SK-MEL-5 (cell line): ENCODE measurements at regions not wholly inside any gene's neighbourhood (a gene's known extent, or its start where the extent isn't known, plus 50 kb on each side); places are given as distances from the start of the nearest gene placed in this dataset.
"Not testable (repeated sequence)": the region's sequence is repeated elsewhere in the genome, so short reads cannot be mapped to it uniquely, and the experiment has no call there.

Source experiments
- DNase-seq: peaks from one replicate; pipeline ENCODE4 v3.0.0-alpha.2; 2016; ENCODE audit warnings: low read depth, low spot score
- in situ Hi-C: cut with HindIII; loops from 2 replicates; pipeline ENCODE4 v1.10.0; 2016; ENCODE audit warnings: low sequenced_read_pairs, high pct_unique_total_duplicates, low pct_unique_long_range_greater_than_20kb

DNA sequence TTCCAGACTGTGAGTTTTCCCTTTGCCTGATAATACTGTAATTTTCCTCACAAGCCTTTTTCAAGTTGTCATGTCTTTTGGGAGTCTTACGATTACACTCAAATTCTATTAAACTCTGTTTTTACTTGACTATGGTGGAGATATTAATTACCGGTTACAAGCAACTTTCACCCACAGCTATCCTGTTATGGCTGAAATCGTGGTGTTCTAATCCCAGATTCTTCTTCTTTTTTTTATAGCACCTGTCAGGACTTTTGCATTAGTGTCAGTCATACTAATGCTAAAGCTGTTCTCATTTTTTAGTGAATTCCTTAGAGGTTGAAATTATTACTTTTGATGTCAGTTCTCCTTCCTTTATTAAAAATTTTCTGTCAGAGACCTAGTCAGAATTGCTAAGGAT is 187.8 kb upstream of the CSNK1A1L start:
- DNase-seq, result no peak
- in situ Hi-C loops, result no loop called here

DNA sequence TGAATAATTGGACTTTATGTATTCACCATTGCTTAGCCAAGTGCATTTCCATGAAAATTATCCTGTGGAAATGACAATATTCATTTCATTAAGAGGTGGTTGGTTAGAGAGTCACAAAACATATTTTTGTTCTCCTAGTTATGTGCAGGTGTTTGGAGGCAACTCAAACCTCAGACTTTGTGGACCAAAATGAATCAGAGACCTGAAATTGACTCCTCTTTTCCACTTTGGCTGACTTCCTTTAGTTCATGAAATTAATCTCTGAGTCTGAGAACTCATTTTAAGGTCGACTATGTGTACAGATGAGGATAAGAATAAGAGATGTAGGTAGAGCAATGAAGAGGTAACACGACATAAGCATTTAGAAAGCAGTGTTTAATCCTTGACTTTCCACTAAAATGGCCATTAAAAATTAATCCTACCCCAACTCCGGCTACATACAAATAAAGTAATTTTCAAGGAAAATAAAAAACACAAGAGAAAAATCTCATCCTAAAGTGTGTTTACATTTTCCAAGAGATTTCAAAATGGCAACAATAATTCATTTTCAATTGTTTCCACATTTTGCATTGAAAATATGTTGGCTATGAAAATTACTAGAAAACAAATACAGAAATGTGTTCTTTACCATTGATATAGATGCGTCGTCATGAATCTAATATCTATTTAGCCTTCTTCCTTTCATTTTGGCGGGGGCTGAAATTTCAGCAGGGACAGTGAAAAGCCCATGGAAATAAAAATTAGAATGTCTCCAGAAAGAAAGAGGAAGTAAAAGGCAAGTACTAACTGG is 185.4 kb upstream of the CSNK1A1L start:
- in situ Hi-C loops, result no loop called here
- no peak for DNase-seq

DNA sequence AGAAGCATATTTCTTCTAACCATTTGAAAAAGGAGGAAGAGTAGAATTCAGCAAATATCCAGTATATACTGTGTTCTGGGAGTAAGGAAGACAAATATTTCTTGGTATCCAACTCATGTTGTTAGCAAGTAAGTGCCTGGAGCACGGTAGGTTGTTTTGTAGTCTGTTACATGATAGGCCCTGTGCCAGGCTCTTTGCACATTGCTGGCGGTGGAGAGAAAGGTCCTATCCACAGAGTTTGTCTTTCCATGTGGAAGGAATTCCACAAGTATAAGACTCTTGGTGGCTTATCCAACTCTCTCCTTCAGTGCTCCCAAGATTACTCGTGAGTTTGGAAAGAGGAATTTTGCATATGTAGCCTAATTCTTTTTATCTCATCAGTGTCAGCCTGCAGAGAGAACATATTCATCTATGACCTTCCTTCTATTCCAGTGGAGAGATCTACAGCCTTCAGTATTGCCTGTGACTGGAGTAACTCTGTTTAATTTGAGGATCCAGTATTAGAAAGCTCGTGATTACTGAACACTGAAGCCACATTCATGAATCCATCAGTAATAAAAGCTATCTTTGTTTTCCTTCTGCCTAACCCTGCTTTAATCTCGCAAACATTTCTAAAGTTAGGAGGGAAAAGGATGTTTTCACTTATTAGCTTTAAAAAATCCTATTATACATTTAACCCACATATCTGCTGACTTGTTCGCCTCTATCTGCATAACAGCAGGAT is 183.9 kb upstream of the CSNK1A1L start:
- DNase-seq, result peak; percentile 38
- in situ Hi-C loops, result no loop called here

DNA sequence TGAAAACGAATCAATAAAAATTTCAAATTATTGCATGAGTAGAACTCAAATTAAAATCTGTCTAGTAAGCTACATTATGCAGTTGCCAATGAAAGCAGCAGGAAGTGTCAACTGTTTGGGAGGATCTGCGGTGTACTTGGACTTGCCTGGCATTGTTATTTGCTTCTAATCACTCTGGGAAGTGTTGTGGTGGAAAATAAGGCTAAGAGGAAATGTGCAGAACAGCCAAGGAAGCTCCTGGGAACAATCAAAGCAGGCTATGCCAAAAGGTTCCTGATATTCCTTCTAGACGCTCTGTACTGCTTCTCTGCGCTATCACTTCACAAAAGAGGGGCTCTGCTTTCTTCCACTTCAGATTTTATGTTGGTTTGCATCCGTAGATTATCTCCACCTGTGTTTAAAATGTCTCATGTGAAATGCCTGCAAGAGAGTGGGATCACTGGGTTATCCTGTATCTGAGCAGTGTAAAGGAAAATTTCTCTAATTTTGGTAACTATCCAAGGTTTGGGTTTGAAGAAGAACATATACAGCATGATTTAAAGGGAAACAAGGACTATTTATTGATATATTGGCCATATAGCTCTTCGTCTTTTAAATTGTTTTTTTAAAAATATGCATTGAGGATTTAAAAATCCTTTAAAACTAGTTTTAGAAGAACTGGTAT is 182.7 kb upstream of the CSNK1A1L start:
- in situ Hi-C loops, result no loop called here
- DNase-seq, result no peak

DNA sequence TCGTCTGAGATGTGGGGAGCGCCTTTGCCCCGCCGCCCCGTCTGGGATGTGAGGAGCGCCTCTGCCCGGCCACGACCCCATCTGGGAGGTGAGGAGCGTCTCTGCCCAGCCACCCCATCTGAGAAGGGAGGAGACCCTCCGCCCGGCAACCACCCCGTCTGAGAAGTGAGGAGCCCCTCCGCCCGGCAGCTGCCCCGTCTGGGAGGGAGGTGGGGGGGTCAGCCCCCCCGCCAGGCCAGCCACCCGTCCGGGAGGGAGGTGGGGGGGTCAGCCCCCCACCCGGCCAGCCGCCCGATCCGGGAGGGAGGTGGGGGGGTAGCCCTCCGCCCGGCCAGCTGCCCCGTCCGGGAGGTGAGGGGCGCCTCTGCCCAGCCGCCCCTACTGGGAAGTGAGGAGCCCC is 174.8 kb upstream of the CSNK1A1L start:
- in situ Hi-C loops, DNase-seq: not testable (repeated sequence)

- in situ Hi-C loops, result no loop called here
- DNase-seq, result no peak
Observed at GRCh38 chr13:37277435-37278144, 172.1 kb upstream of the CSNK1A1L start.

DNA sequence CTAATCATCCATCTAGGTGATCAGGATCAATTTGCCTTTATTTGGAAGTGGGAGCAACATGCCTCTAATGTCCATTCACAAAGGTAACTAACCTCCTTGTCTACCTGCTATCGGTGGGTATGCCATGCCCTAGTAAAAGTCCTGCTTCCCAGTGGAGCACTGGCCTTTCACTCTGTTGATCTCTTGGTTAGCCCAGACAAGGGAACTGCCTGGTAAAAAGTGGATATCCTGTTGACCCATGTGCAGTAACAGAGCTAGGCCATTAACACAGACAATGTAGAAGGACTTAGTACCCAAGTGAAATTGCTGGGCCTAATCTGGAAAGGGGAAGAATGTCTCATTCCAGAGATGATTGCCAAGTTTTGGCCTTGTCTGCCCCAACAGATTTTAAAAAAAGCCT is 171.5 kb upstream of the CSNK1A1L start:
- in situ Hi-C loops, result no loop called here
- DNase-seq, result no peak

GRCh38 chr13:37274569-37275497 is 169.4 kb upstream of the CSNK1A1L start:
- DNase-seq, result no peak
- in situ Hi-C loops, result no loop called here

DNA sequence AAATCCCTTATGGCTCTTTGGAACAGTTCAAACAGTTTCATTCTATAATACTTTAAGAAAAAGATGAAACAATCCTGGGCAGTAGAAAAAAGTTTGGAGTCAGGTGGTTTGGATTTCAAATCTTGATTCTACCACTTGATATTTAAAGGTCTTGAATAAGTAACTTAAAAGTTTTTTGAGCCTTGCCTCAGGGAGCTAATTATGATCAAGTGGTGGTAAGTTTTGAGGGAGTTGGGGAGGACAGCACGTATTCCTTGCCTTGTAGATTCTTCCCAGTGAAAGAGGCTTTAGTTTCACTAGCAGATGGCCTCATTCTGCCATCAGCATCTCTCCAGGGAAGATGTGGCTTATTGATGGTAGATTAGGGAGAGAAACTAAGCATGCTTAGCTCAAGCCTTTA is 168.4 kb upstream of the CSNK1A1L start:
- DNase-seq, result no peak
- in situ Hi-C loops, result no loop called here

DNA sequence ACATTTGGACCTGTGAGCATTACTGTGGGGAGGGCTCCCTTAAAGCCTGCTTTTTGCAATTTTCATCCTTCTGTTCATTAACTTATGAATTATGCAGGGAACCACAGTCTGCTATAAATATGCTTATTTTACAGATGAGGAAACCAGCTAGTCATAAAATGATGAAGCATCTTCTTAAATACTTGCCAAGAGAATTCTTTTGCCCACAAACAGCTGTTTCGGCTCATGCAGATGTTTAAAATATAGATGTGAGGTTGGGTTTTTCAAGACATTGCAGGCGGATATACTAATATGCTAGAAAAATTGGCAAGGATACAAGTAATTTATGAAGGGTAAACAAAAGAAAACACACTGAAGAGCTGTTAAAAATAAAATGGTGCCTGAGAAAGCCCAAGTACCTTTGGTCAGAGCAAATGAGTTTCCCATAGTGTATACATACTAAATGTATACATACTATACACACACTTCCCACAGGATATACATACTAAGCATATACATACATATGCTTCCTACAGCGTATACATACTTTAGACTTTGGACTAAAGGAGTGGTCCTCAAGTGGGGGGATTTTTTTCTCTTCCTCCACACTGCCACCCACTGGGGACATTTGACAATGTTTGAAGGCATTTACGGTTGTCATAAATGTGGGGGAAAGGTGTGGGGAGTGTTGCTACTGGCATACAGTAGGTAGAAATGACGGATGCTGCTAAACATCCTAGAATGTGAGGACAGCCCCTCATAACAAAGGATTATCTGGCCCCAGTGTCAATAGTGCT is 164.9 kb upstream of the CSNK1A1L start:
- DNase-seq, result peak; percentile 19
- in situ Hi-C loops, result no loop called here

GRCh38 chr13:37263871-37264270 is 158.4 kb upstream of the CSNK1A1L start:
- DNase-seq, result no peak
- in situ Hi-C loops, result no loop called here

DNA sequence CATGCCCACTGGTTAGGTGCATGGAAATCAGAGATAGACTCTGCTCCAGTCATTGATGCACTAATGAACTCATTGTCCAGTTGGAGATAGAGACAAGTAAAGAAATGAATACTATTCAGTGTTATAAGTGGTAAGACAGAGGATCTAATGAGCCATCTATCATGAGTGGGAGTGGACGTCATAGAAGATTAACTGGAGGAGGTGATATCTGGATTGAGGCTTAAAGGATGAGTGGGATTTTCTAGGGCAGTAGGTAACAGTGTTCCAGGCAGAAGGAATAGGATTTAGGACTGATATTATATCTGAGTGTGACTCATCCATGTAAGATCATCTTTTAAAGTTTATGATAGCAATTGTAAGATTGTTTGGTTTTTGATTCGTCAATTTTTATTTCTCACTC is 152.2 kb upstream of the CSNK1A1L start:
- no peak for DNase-seq
- in situ Hi-C loops, result no loop called here

- in situ Hi-C loops, result no loop called here
- no peak for DNase-seq
Observed at GRCh38 chr13:37257051-37257450, 151.6 kb upstream of the CSNK1A1L start.

DNA sequence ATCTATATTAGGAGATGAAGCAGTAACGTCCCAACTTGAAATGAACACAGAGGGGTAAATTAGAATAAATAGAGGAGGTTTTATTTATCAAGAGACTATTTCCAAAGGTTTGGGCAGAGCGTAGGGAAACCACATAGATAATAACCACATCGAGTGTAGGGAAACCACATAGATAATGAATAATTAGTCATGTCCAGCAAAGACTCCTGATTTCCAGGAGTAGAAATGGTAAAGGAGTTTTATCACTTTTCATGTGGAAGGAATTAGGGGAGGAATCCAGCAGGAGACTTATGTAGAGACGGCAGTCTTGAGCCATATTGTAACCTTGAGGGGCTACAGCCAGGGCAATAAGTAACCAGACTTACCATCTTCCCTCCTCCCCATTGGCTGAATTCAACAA is 136.3 kb upstream of the CSNK1A1L start:
- DNase-seq, result no peak
- in situ Hi-C loops, result no loop called here

- in situ Hi-C loops, result no loop called here
- DNase-seq, result no peak
Observed at GRCh38 chr13:37230346-37230745, 124.9 kb upstream of the CSNK1A1L start.

DNA sequence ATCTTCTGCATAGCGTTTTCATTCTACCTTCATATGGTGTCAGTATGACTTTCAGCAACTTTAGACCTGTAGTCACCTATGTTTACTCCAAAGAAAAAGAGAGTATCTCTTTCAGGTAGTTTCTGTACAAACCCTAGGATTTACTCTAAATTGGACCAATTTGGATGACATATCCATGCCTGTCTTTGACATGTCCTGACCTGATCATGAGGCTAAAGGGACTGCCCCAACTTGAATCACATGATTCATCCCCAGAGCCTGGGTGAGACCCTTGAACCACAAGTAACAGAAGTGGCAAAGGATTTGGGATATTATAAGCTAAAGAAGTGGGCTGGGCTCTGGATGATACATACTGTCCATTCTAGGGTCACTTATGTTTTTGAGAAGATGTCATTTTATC is 124.5 kb upstream of the CSNK1A1L start:
- in situ Hi-C loops, result no loop called here
- DNase-seq, result no peak
